Nucleus accumbens (tissue), 56 donors: ENCODE measurements at regions not wholly inside any gene's neighbourhood (a gene's known extent, or its start where the extent isn't known, plus 50 kb on each side); places are given as distances from the start of the nearest gene placed in this dataset.

Source experiments
- DNase-seq, 56 donors: peaks; one replicate each; lab custom pipeline; 2025; lab: John Stamatoyannopoulos, UW

- no peak for DNase-seq
Observed at GRCh38 chr14:104352493-104353220, 214.3 kb downstream of the KIF26A start.

GRCh38 chr14:104353221-104353920, 215.0 kb downstream of the KIF26A start:
- no peak for DNase-seq

- DNase-seq: no peak
Observed at GRCh38 chr14:104353921-104354701, 215.7 kb downstream of the KIF26A start.

GRCh38 chr14:104355101-104356019, 217.0 kb downstream of the KIF26A start:
- no peak for DNase-seq

GRCh38 chr14:104356020-104356737, 217.8 kb downstream of the KIF26A start:
- no peak for DNase-seq

GRCh38 chr14:104356738-104357688, 218.6 kb downstream of the KIF26A start:
- no peak for DNase-seq

GRCh38 chr14:104357689-104358527, 219.5 kb downstream of the KIF26A start:
- DNase-seq: no peak

- no peak for DNase-seq
Observed at GRCh38 chr14:104358528-104359300, 220.3 kb downstream of the KIF26A start.

GRCh38 chr14:104359301-104359968, 220.1 kb upstream of the C14orf180 start:
- DNase-seq: no peak

- DNase-seq: no peak
Observed at GRCh38 chr14:104359969-104360442, 219.6 kb upstream of the C14orf180 start.

- DNase-seq: no peak
Observed at GRCh38 chr14:104360501-104360900, 219.1 kb upstream of the C14orf180 start.

- no peak for DNase-seq
Observed at GRCh38 chr14:104361101-104361591, 218.4 kb upstream of the C14orf180 start.

- DNase-seq: no peak
Observed at GRCh38 chr14:104361921-104362681, 217.5 kb upstream of the C14orf180 start.

GRCh38 chr14:104362761-104363605, 216.6 kb upstream of the C14orf180 start:
- no peak for DNase-seq
